ENCODE measurements at regions not wholly inside any gene's neighbourhood (a gene's known extent, or its start where the extent isn't known, plus 50 kb on each side); places are given as distances from the start of the nearest gene placed in this dataset.

GRCh38 chr13:33377411-33377810 is 91.9 kb upstream of the STARD13 start:
- H4K91ac ChIP-seq (ENCODE audit: low read length): no peak overlapping the region
- no peak overlapping the region for H3K4ac ChIP-seq (ENCODE audit: low read depth in 1 of 2, low read length in 2 of 2)
- no peak overlapping the region for H2BK120ac ChIP-seq (ENCODE audit: low read depth, low read length)
- no peak overlapping the region for H3K4me2 ChIP-seq (ENCODE audit: low read length, poor library complexity, severe bottlenecking)
- H2BK15ac ChIP-seq (ENCODE audit: low read depth, poor library complexity, severe bottlenecking): no peak overlapping the region
- no peaks in the 10 kb centered on the region for H3K27me3 ChIP-seq (ENCODE audit: control insufficient read depth in 1 of 2, insufficient read depth in 1 of 2, low read length in 2 of 2)
- no peak overlapping the region for H3K27ac ChIP-seq (ENCODE audit: low read length, poor library complexity, severe bottlenecking)
- no peak overlapping the region for H2BK5ac ChIP-seq (ENCODE audit: low read depth, low read length, poor library complexity, severe bottlenecking)
- DNase-seq: no peak
- no CpG with 5 or more reads among the region's 4 CpGs for WGBS
- no peak overlapping the region for H4K8ac ChIP-seq (ENCODE audit: low read length)
- no peak overlapping the region for H3K14ac ChIP-seq (ENCODE audit: low read length in 2 of 2)
- no peaks in the 10 kb centered on the region for H3K79me1 ChIP-seq (replicated peaks; ENCODE audit: low read length, poor library complexity, severe bottlenecking)
- H3K36me3 ChIP-seq (ENCODE audit: control insufficient read depth in 1 of 2, insufficient read depth in 2 of 2, low read depth in 1 of 2, low read length in 2 of 2): no peaks in the 10 kb centered on the region
- H2BK12ac ChIP-seq (ENCODE audit: low read length in 2 of 2): no peak overlapping the region
- H2AFZ ChIP-seq (ENCODE audit: low read depth, low read length): no peak overlapping the region
- H3K4me1 ChIP-seq (ENCODE audit: control insufficient read depth, insufficient read depth, low read depth, low read length): no peaks in the 10 kb centered on the region
- no peaks in the 10 kb centered on the region for H3K9me3 ChIP-seq (ENCODE audit: control insufficient read depth, low read length)
- H3K18ac ChIP-seq (ENCODE audit: low read depth in 1 of 2, low read length in 2 of 2): no peak overlapping the region
- H3K4me3 ChIP-seq (ENCODE audit: insufficient read depth in 1 of 2, low read depth in 1 of 2, low read length in 2 of 2): no peak overlapping the region
- H3K23ac ChIP-seq (ENCODE audit: low read length in 2 of 2): no peak overlapping the region
- H3K9ac ChIP-seq (ENCODE audit: low read length): no peak overlapping the region
- no peak overlapping the region for H2AK5ac ChIP-seq (ENCODE audit: low read length, severe bottlenecking)

- Histone ChIP-seq H3K18ac (ENCODE audit: low read depth in 1 of 2, low read length in 2 of 2) (no peak overlapping the region), H3K4me1 (ENCODE audit: control insufficient read depth, insufficient read depth, low read depth, low read length) (no peaks in the 10 kb centered on the region)
- no peak for DNase-seq
Observed at GRCh38 chr13:33377825-33378224, 92.3 kb upstream of the STARD13 start.

GRCh38 chr13:33379608-33380007 is 94.1 kb upstream of the STARD13 start:
- no peak for DNase-seq
- no peak overlapping the region for H3K23ac ChIP-seq (ENCODE audit: low read length in 2 of 2)
- no peak overlapping the region for H3K4me3 ChIP-seq (ENCODE audit: insufficient read depth in 1 of 2, low read depth in 1 of 2, low read length in 2 of 2)
- no peak overlapping the region for H2BK12ac ChIP-seq (ENCODE audit: low read length in 2 of 2)
- H3K9ac ChIP-seq (ENCODE audit: low read length): no peak overlapping the region
- no peaks in the 10 kb centered on the region for H3K4me1 ChIP-seq (ENCODE audit: control insufficient read depth, insufficient read depth, low read depth, low read length)
- H3K9me3 ChIP-seq (ENCODE audit: control insufficient read depth, low read length): no peaks in the 10 kb centered on the region
- no peak overlapping the region for H3K14ac ChIP-seq (ENCODE audit: low read length in 2 of 2)
- no peak overlapping the region for H2BK5ac ChIP-seq (ENCODE audit: low read depth, low read length, poor library complexity, severe bottlenecking)
- H3K4ac ChIP-seq (ENCODE audit: low read depth in 1 of 2, low read length in 2 of 2): no peak overlapping the region
- no peak overlapping the region for H4K91ac ChIP-seq (ENCODE audit: low read length)
- no peak overlapping the region for H3K4me2 ChIP-seq (ENCODE audit: low read length, poor library complexity, severe bottlenecking)
- H2AFZ ChIP-seq (ENCODE audit: low read depth, low read length): no peak overlapping the region
- H3K27ac ChIP-seq (ENCODE audit: low read length, poor library complexity, severe bottlenecking): no peak overlapping the region
- no peaks in the 10 kb centered on the region for H3K79me1 ChIP-seq (replicated peaks; ENCODE audit: low read length, poor library complexity, severe bottlenecking)
- no peak overlapping the region for H2AK5ac ChIP-seq (ENCODE audit: low read length, severe bottlenecking)
- H2BK120ac ChIP-seq (ENCODE audit: low read depth, low read length): no peak overlapping the region
- H4K8ac ChIP-seq (ENCODE audit: low read length): no peak overlapping the region
- no peak overlapping the region for H2BK15ac ChIP-seq (ENCODE audit: low read depth, poor library complexity, severe bottlenecking)
- no peak overlapping the region for H3K18ac ChIP-seq (ENCODE audit: low read depth in 1 of 2, low read length in 2 of 2)
- H3K36me3 ChIP-seq (ENCODE audit: control insufficient read depth in 1 of 2, insufficient read depth in 2 of 2, low read depth in 1 of 2, low read length in 2 of 2): no peaks in the 10 kb centered on the region
- no peaks in the 10 kb centered on the region for H3K27me3 ChIP-seq (ENCODE audit: control insufficient read depth in 1 of 2, insufficient read depth in 1 of 2, low read length in 2 of 2)

More at GRCh38 chr13:33377825-33378224, 92.3 kb upstream of the STARD13 start:
- H3K9me3 ChIP-seq (ENCODE audit: control insufficient read depth, low read length): no peaks in the 10 kb centered on the region
- no peak overlapping the region for H4K91ac ChIP-seq (ENCODE audit: low read length)
- no peak overlapping the region for H3K23ac ChIP-seq (ENCODE audit: low read length in 2 of 2)
- no peak overlapping the region for H3K4me2 ChIP-seq (ENCODE audit: low read length, poor library complexity, severe bottlenecking)
- H3K4me3 ChIP-seq (ENCODE audit: insufficient read depth in 1 of 2, low read depth in 1 of 2, low read length in 2 of 2): no peak overlapping the region
- no peak overlapping the region for H2AK5ac ChIP-seq (ENCODE audit: low read length, severe bottlenecking)
- no peak overlapping the region for H2BK5ac ChIP-seq (ENCODE audit: low read depth, low read length, poor library complexity, severe bottlenecking)
- no peak overlapping the region for H2BK15ac ChIP-seq (ENCODE audit: low read depth, poor library complexity, severe bottlenecking)
- H2BK120ac ChIP-seq (ENCODE audit: low read depth, low read length): no peak overlapping the region
- H3K27ac ChIP-seq (ENCODE audit: low read length, poor library complexity, severe bottlenecking): no peak overlapping the region
- H4K8ac ChIP-seq (ENCODE audit: low read length): no peak overlapping the region
- no peak overlapping the region for H2BK12ac ChIP-seq (ENCODE audit: low read length in 2 of 2)
- H3K36me3 ChIP-seq (ENCODE audit: control insufficient read depth in 1 of 2, insufficient read depth in 2 of 2, low read depth in 1 of 2, low read length in 2 of 2): no peaks in the 10 kb centered on the region
- H3K27me3 ChIP-seq (ENCODE audit: control insufficient read depth in 1 of 2, insufficient read depth in 1 of 2, low read length in 2 of 2): no peaks in the 10 kb centered on the region
- no peak overlapping the region for H2AFZ ChIP-seq (ENCODE audit: low read depth, low read length)
- H3K14ac ChIP-seq (ENCODE audit: low read length in 2 of 2): no peak overlapping the region
- H3K79me1 ChIP-seq (replicated peaks; ENCODE audit: low read length, poor library complexity, severe bottlenecking): no peaks in the 10 kb centered on the region
- no peak overlapping the region for H3K4ac ChIP-seq (ENCODE audit: low read depth in 1 of 2, low read length in 2 of 2)
- no peak overlapping the region for H3K9ac ChIP-seq (ENCODE audit: low read length)

GRCh38 chr13:33380487-33381079 is 95.0 kb upstream of the STARD13 start:
- WGBS: 87% methylated on average over 2 of the region's 3 CpGs
- Histone ChIP-seq H2BK12ac (ENCODE audit: low read length in 2 of 2) (no peak overlapping the region), H3K4me2 (ENCODE audit: low read length, poor library complexity, severe bottlenecking) (no peak overlapping the region), H4K8ac (ENCODE audit: low read length) (peak overlapping the region; percentile 56), H3K27ac (ENCODE audit: low read length, poor library complexity, severe bottlenecking) (no peak overlapping the region), H3K4me3 (ENCODE audit: insufficient read depth in 1 of 2, low read depth in 1 of 2, low read length in 2 of 2) (no peak overlapping the region), H3K14ac (ENCODE audit: low read length in 2 of 2) (no peak overlapping the region), H3K9me3 (ENCODE audit: control insufficient read depth, low read length) (no peaks in the 10 kb centered on the region), H3K9ac (ENCODE audit: low read length) (no peak overlapping the region), H2BK5ac (ENCODE audit: low read depth, low read length, poor library complexity, severe bottlenecking) (no peak overlapping the region), H3K36me3 (ENCODE audit: control insufficient read depth in 1 of 2, insufficient read depth in 2 of 2, low read depth in 1 of 2, low read length in 2 of 2) (no peaks in the 10 kb centered on the region), H2BK15ac (ENCODE audit: low read depth, poor library complexity, severe bottlenecking) (no peak overlapping the region), H3K4me1 (ENCODE audit: control insufficient read depth, insufficient read depth, low read depth, low read length) (no peaks in the 10 kb centered on the region), H3K79me1 (replicated peaks; ENCODE audit: low read length, poor library complexity, severe bottlenecking) (no peaks in the 10 kb centered on the region), H2AFZ (ENCODE audit: low read depth, low read length) (no peak overlapping the region), H3K27me3 (ENCODE audit: control insufficient read depth in 1 of 2, insufficient read depth in 1 of 2, low read length in 2 of 2) (no peaks in the 10 kb centered on the region), H2BK120ac (ENCODE audit: low read depth, low read length) (no peak overlapping the region), H3K4ac (ENCODE audit: low read depth in 1 of 2, low read length in 2 of 2) (no peak overlapping the region), H2AK5ac (ENCODE audit: low read length, severe bottlenecking) (no peak overlapping the region), H3K23ac (ENCODE audit: low read length in 2 of 2) (no peak overlapping the region), H4K91ac (ENCODE audit: low read length) (peak overlapping the region; percentile 28), H3K18ac (ENCODE audit: low read depth in 1 of 2, low read length in 2 of 2) (no peak overlapping the region)
- DNase-seq: no peak
